Calu3 (cell line): ENCODE measurements at regions not wholly inside any gene's neighbourhood (a gene's known extent, or its start where the extent isn't known, plus 50 kb on each side); places are given as distances from the start of the nearest gene placed in this dataset.
"Not testable (repeated sequence)": the region's sequence is repeated elsewhere in the genome, so short reads cannot be mapped to it uniquely, and the experiment has no call there.

ENCODE experiments used
- BruUV-seq: library from RNA; stranded (reverse); fragments of 400-500 nt; replicated peaks from 2 replicates; lab custom pipeline; 2021; lab: Mats Ljungman, UMichigan
- CTCF ChIA-PET: fragments of 300-600 bp; sonication (Branson Sonifier 250); formaldehyde crosslinking; loops from one replicate; lab custom pipeline; 2022; ENCODE audit warnings: antibody characterized with exemption; lab: Charles Lee
- DNase-seq: peaks from one replicate; pipeline ENCODE4 v3.0.0; 2022
- H3K27ac Mint-ChIP-seq: one replicate; pipeline ENCODE4 v1.8.0; 2022; ENCODE audit warnings: mixed read lengths; ENCODE audit not compliant: unreplicated experiment
- H3K27me3 Mint-ChIP-seq: one replicate; pipeline ENCODE4 v1.8.0; 2022; ENCODE audit warnings: mixed read lengths; ENCODE audit not compliant: unreplicated experiment
- H3K36me3 Mint-ChIP-seq: one replicate; pipeline ENCODE4 v1.8.0; 2022; ENCODE audit warnings: mild to moderate bottlenecking, moderate library complexity, mixed read lengths; ENCODE audit not compliant: insufficient read depth, unreplicated experiment
- H3K4me1 Mint-ChIP-seq: one replicate; pipeline ENCODE4 v1.8.0; 2022; ENCODE audit warnings: mild to moderate bottlenecking, low read depth, mixed read lengths; ENCODE audit not compliant: unreplicated experiment
- H3K4me3 Mint-ChIP-seq: one replicate; pipeline ENCODE4 v1.8.0; 2022; ENCODE audit warnings: mild to moderate bottlenecking, low read depth, moderate library complexity, mixed read lengths; ENCODE audit not compliant: unreplicated experiment
- H3K9me3 Mint-ChIP-seq: one replicate; pipeline ENCODE4 v1.8.0; 2022; ENCODE audit warnings: low read depth, mixed read lengths; ENCODE audit not compliant: unreplicated experiment
- intact Hi-C: fragments of 100-400 bp; cut with micrococcal nuclease; formaldehyde crosslinking; loops from one replicate; pipeline ENCODE4 v1.10.0; 2022; ENCODE audit not compliant: unreplicated experiment
- TF ChIP-seq, protein P1 (sequence below): fragments of 200-600 bp; IDR thresholded peaks from one replicate; pipeline ENCODE4 v1.8.0; 2022; ENCODE audit warnings: antibody characterized with exemption; ENCODE audit not compliant: unreplicated experiment

- DNase-seq = no peak
- H3K4me3 Mint-ChIP-seq = no peak overlapping the region
- H3K9me3 Mint-ChIP-seq = peaks cover 6% of the 10 kb centered on the region
- intact Hi-C loops = no loop called here
- no TSS peak for BruUV-seq
- TF ChIP-seq, protein P1, sequence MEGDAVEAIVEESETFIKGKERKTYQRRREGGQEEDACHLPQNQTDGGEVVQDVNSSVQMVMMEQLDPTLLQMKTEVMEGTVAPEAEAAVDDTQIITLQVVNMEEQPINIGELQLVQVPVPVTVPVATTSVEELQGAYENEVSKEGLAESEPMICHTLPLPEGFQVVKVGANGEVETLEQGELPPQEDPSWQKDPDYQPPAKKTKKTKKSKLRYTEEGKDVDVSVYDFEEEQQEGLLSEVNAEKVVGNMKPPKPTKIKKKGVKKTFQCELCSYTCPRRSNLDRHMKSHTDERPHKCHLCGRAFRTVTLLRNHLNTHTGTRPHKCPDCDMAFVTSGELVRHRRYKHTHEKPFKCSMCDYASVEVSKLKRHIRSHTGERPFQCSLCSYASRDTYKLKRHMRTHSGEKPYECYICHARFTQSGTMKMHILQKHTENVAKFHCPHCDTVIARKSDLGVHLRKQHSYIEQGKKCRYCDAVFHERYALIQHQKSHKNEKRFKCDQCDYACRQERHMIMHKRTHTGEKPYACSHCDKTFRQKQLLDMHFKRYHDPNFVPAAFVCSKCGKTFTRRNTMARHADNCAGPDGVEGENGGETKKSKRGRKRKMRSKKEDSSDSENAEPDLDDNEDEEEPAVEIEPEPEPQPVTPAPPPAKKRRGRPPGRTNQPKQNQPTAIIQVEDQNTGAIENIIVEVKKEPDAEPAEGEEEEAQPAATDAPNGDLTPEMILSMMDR = no peak
- H3K27me3 Mint-ChIP-seq = no peaks in the 10 kb centered on the region
- H3K4me1 Mint-ChIP-seq = no peaks in the 10 kb centered on the region
- CTCF ChIA-PET = no interaction called here
- no peak overlapping the region for H3K27ac Mint-ChIP-seq
- H3K36me3 Mint-ChIP-seq = no peaks in the 10 kb centered on the region
Measured at GRCh38 chr2:4915357-4915756, 776.8 kb upstream of the SOX11 start.

DNA sequence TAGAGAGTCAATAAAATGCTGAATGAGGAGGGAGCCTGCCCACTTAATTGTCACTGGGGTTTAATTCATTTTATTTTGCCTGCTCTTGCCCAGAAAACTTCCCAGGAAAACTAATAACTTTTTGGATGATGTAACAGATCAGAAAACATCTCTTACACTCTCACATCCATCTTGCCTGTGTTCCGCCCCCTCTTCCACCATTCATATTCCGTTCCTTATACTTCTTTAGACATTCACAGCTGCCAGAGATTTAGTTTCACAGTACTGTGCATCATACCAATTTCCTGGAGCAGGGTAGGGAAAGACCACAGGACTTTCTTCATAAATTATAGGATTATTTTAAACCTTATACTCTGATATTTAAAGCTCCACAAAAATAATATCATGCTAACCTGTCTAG is 776.1 kb upstream of the SOX11 start:
- CTCF ChIA-PET = no interaction called here
- Mint-ChIP-seq H3K9me3 (peaks cover 6% of the 10 kb centered on the region), H3K27ac (no peak overlapping the region), H3K4me1 (no peaks in the 10 kb centered on the region), H3K4me3 (no peak overlapping the region), H3K27me3 (no peaks in the 10 kb centered on the region), H3K36me3 (no peaks in the 10 kb centered on the region)
- TF ChIP-seq, protein P1 = no peak
- BruUV-seq = no TSS peak
- intact Hi-C loops = no loop called here
- DNase-seq = no peak

DNA sequence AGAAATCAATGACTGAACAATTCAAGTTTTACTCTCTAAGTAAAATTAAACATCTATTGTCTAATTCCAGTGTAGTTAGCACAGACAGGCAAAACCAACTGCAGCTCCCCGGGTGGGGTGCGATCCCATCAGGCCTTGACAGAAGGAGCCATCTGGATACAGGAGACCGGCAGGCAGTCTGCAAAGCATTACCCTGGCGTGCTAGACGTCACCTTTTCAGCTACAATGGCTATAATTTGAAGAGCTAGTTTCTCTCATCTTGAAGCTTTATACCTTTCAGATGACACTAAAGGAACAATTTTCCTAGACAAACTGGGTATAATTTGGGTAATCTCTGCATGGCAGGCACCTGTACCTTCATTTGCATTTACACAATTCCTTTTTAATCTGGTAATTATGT is 761.5 kb upstream of the SOX11 start:
- no peaks in the 10 kb centered on the region for H3K36me3 Mint-ChIP-seq
- H3K27me3 Mint-ChIP-seq = no peaks in the 10 kb centered on the region
- no peak for DNase-seq
- TF ChIP-seq, protein P1 = no peak
- H3K27ac Mint-ChIP-seq = no peak overlapping the region
- H3K4me3 Mint-ChIP-seq = no peak overlapping the region
- H3K9me3 Mint-ChIP-seq = peaks cover 12% of the 10 kb centered on the region
- no peaks in the 10 kb centered on the region for H3K4me1 Mint-ChIP-seq
- CTCF ChIA-PET = no interaction called here
- intact Hi-C loops = no loop called here
- no TSS peak for BruUV-seq

DNA sequence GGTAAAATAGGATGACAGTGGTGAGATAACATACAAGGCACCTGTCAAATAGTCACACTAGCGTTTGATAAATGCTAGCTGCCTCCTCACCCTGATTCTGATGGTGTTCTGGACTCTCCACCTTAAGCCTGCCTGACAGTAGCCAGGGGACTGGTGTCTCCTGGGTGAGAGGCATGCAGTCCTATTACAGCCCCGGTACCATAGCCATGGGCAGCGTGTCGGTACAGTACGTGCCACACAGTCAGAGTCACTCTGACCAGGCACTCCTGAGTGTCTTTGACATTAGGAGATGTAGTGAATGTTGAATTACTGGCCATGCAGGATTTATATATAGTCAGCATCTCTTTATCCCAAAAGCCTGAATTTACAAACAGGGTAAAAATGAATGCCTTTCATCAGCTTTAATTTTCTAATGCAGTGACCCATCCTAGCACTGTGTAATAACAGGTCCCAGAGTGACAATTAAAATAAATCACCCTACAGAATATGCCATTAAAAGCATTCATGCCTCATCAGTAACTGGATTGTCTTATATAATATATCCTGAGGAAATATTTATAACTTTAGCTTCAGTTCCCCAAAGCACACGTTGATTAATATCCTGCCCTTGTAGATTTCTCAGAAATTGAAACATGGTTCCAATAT is 760.3 kb upstream of the SOX11 start:
- Mint-ChIP-seq H3K36me3 (no peaks in the 10 kb centered on the region), H3K27me3 (no peaks in the 10 kb centered on the region), H3K4me3 (no peak overlapping the region), H3K9me3 (peaks cover 12% of the 10 kb centered on the region), H3K4me1 (no peaks in the 10 kb centered on the region), H3K27ac (no peak overlapping the region)
- BruUV-seq = no TSS peak
- CTCF ChIA-PET = no interaction called here
- TF ChIP-seq, protein P1 = no peak
- no peak for DNase-seq
- intact Hi-C loops = no loop called here

GRCh38 chr2:4935291-4935690 is 756.9 kb upstream of the SOX11 start:
- CTCF ChIA-PET, BruUV-seq, intact Hi-C loops: not testable (repeated sequence)

More at GRCh38 chr2:4935291-4935690, 756.9 kb upstream of the SOX11 start:
- H3K36me3 Mint-ChIP-seq, H3K4me1 Mint-ChIP-seq, H3K4me3 Mint-ChIP-seq, H3K27me3 Mint-ChIP-seq, H3K9me3 Mint-ChIP-seq, DNase-seq, H3K27ac Mint-ChIP-seq: not testable (repeated sequence)
